ENCODE measurements at regions not wholly inside any gene's neighbourhood (a gene's known extent, or its start where the extent isn't known, plus 50 kb on each side); places are given as distances from the start of the nearest gene placed in this dataset.

GRCh38 chr2:222058819-222059445 is 239.9 kb downstream of the PAX3 start:
- DNase-seq: no peak

GRCh38 chr2:222057347-222058073 is 241.3 kb downstream of the PAX3 start:
- DNase-seq: peak; percentile 24

GRCh38 chr2:222055328-222055727 is 243.5 kb downstream of the PAX3 start:
- DNase-seq: no peak

DNA sequence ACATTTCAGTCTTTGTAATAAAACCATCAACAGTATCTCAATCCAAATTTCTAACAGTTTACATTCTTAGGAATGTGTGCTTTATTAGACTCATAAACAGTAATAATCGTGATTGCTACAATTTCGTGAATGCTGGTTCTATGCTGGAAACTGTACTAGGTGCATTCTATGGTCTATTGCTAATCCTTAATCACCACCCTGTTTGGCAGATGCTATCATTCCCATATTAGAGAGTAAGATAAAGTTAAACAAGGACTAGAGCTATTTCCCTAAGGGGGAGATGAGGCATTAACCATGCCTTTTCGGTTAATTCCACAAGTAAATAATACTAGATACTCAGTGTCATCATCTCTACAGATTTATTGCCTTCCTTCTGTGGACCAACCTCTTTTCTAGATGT is 244.0 kb downstream of the PAX3 start:
- DNase-seq: no peak

- peak; percentile 78 for DNase-seq
These were observed 245.8 kb downstream of the PAX3 start for GRCh38 chr2:222052934-222053367.

GRCh38 chr2:222050981-222051380 is 247.8 kb downstream of the PAX3 start:
- DNase-seq: no peak

GRCh38 chr2:222049946-222050345 is 248.9 kb downstream of the PAX3 start:
- DNase-seq: no peak

DNA sequence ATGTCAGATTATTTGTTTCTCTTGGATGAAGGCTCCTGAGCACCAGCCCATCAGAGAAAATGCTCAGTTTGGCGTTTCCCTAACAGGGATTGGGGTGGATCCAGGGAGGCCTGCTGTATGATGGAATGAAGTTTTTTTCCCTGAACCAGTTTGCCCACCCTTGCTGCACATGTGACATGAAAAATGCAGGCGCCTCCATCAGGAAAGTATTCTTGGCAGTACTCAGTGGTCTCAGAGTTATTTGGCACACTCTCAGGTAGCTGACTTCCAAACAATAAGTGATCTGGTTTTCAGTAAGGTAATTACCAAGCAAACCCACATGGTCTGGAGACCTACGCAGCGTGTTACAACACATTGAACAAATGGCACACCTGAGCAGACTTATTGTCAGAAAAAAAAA is 254.9 kb downstream of the PAX3 start:
- DNase-seq: no peak

GRCh38 chr2:222042666-222043065 is 256.1 kb downstream of the PAX3 start:
- no peak for DNase-seq

DNA sequence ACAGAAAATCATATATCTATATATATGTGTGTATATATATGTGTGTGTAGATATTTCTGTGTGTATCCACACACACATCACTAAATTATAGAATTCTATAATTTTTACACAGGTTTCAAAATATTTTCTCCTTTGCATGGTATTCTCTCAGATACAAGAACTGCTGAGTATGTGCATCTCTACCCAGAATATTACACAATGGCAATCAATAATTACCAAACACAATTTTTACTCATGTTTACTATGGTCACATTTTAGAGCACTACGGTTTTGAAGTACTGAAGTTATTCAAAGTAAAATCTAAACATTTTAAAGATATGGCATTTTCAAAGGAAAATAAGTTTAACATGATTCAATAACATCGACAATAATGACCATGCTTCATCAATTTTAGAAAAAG is 258.5 kb downstream of the PAX3 start:
- no peak for DNase-seq

DNA sequence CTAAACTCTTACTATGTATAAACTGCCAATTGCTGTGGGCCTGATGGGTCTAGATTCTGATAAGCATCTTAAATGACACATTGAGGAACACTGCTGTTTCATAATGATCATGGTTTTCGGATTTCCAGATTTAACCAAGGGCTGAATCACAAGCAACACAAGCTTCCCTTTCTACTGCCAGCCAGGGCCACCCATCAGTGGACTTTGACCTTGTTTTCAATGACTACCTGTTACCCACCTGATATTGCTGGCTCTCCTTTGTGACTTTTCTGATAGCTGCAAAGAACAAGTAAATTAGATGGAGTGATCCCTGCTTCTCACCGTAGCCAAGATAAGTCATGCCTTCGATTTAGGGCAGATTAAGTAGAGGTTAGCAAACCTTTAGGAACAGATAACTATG is 259.0 kb downstream of the PAX3 start:
- DNase-seq: no peak

DNA sequence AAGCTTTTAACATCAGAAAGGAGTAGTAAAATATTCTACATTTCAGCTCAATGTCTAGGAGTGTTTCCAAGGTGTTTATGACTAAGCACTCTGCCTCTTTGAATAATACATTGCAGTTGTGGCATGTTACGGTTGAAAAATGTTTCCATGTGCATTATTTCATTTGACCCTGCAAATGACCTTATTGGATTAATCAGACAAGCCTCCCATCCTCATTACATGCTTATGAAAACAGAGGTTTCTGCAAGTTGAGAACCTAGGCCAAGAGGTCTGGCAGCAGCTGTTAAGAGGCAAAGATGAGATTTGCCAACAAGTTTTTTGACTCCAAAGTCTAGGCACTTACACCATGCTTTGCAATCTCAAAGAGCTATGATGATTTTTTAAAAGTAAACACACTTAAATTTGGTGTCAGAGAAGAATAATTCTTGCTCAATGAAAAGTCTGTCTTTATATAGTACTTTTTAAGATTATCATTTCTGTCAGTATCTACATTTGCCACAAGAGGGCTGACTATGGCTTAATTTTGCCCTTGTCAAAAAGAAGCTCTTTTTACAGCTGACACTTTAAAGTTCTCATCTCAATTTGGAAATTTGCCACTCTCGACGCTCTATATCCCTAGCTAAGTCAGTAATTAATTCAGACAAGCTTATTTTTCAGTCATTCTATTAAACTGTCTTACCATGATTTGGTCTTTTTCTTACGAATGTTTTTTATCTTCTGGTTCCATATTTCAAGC is 260.6 kb downstream of the PAX3 start:
- DNase-seq: no peak

DNA sequence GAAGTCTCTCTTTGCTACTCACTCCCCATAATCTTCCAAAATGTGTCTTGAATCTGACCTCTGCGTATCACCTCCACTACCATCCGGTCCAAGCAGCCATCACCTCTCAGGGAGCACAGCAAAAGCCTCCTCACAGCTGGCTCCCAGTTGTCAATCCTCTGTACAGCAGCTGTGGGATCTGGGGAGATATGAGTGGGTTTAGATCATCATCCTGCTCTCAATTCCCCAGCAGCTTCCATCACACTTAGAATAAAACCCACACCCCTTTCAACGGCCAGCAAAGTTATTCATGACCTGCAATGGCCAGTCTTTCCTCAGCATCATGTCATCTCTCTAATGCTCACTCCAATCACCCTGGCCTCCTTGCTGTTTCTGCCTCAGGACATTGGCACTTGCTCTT is 261.6 kb downstream of the PAX3 start:
- no peak for DNase-seq

DNA sequence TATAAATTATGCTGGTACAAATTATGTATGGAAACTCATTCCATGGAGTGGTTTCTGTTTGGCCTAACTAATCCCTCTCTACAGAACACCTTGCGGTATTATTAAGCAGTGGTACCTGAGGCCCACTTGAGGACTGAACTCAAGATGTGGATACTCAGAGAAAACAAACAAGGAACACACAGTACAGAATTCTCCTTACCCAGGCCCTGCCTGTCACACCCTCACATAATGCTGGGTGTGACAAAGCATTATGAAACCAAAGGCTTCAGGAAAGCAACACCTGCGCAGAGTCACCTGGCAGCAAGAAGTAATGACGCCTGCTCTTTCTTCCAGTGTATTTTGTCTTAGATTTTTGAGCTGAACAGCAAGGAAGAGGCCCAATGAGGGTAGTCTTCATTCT is 264.7 kb downstream of the PAX3 start:
- DNase-seq: no peak

GRCh38 chr2:222033541-222033940 is 265.3 kb downstream of the PAX3 start:
- DNase-seq: no peak

DNA sequence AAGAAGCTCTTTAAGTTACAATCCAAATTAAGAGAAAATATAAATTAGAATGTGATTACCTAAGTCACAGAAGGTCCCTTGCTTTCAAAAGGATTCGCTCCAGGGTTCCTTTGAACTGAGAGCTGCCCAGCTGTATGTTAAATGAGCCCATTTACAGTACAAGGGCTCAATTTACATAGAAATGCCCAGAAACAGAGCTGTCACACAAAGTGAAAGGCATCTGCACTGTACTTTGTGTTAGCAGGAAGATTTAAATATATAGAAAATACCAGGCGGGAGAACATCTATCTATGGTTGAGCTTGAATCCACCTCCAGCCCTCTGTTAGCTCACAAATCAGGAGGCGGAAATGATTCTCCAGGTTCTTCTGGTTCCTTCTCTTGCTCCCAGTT is 272.9 kb downstream of the PAX3 start:
- no peak for DNase-seq

DNA sequence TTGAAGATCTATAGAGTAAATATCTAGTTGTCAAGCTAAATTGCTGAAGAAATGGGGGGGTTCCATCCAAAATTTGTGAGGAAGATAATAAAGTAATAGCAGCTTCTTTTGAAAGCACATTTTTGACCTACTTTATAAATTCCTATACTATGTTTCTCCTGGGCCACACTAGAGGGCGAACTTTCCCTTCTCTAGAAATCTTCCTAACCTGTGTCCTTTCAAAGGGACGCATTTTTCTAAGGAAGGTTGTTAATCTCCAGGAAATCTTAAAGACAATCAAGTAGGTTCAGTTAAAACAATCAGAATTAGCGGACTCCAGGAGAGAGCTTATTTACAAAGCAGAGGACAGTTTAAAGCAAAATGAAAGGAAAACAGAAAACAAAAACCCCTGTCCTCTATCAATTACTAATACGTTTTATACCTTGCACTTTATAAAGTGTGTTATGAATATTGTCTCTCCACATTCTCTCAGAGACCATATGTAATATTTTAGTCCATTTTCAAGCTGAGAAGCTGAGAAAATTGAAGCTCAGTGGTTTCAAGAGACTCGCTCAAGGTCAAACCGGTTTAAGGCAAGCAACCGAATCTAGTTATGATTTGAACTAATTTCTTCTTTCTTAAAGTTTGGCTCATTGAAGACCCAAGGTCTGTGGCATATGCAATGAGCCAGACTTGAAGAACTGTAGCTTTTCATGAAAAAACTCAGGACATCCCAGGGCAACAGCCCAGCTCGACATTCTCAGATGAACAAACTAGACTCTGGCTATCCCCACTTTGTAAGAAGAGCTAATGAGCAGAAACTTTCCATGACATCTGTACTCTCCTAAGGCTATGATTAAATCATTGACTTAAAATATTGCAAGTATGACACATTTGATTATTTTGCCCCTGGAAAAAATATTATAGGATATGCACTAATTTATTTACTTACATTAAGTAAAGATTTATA is 273.6 kb downstream of the PAX3 start:
- DNase-seq: peak; percentile 43

DNA sequence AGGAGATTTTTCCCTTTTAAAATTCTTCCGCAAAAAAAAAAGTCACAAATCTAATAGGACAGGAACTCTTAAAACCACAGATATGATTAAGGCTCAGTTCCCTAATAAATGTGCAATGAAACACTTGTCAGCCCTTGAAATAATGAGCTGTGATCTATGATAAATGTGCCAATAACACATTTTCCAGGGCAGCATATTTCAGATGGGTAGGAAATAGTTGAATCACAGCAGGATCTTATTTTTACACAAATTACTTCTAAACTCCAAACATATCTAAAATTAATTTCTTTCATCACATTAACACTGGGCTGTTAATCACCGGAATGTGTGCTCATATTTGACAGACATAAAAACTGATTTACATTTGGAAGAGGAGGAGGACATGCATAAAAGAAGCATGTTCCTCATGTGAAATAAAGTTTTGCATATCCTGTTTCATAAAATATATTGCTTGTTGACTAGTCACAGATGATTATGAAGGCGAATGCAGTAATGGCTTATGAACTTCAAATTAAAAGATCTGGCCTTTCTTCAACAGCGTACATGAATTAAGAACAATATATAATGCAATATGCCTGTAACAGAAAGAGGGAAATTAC is 281.4 kb downstream of the PAX3 start:
- DNase-seq: no peak

- DNase-seq: no peak
These were observed 284.9 kb downstream of the PAX3 start for GRCh38 chr2:222013889-222014288.

GRCh38 chr2:222000326-222000725 is 298.5 kb downstream of the PAX3 start:
- no peak for DNase-seq

- no peak for DNase-seq
These were observed 299.1 kb downstream of the PAX3 start for GRCh38 chr2:221999717-222000116.

- no peak for DNase-seq
These were observed 299.6 kb downstream of the PAX3 start for GRCh38 chr2:221999166-221999565.

GRCh38 chr2:221997683-221998082 is 301.1 kb downstream of the PAX3 start:
- no peak for DNase-seq

Measured in retina (tissue), 1 donor.